ENCODE measurements at regions not wholly inside any gene's neighbourhood (a gene's known extent, or its start where the extent isn't known, plus 50 kb on each side); places are given as distances from the start of the nearest gene placed in this dataset.

DNA sequence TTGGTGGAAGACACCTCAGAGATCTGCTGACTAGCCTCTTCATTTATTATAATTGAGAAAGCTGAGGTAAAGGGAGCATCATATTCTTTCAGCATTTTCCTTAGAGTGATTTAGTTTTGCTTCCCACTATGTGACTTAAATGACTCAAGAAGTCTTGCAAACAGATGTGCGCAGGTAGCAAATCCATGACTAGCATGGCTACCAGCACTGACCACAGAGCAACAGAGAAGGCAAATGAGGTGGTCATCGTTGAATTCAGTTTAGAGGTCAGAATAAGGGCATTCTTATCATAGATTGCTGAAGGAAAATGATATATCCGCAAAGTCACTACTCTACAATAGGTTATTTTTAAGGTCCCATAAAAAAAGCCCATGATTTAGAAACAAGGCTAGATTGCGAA, 162.2 kb downstream of the PIK3R1 start:
- TF ChIP-seq, protein P1, sequence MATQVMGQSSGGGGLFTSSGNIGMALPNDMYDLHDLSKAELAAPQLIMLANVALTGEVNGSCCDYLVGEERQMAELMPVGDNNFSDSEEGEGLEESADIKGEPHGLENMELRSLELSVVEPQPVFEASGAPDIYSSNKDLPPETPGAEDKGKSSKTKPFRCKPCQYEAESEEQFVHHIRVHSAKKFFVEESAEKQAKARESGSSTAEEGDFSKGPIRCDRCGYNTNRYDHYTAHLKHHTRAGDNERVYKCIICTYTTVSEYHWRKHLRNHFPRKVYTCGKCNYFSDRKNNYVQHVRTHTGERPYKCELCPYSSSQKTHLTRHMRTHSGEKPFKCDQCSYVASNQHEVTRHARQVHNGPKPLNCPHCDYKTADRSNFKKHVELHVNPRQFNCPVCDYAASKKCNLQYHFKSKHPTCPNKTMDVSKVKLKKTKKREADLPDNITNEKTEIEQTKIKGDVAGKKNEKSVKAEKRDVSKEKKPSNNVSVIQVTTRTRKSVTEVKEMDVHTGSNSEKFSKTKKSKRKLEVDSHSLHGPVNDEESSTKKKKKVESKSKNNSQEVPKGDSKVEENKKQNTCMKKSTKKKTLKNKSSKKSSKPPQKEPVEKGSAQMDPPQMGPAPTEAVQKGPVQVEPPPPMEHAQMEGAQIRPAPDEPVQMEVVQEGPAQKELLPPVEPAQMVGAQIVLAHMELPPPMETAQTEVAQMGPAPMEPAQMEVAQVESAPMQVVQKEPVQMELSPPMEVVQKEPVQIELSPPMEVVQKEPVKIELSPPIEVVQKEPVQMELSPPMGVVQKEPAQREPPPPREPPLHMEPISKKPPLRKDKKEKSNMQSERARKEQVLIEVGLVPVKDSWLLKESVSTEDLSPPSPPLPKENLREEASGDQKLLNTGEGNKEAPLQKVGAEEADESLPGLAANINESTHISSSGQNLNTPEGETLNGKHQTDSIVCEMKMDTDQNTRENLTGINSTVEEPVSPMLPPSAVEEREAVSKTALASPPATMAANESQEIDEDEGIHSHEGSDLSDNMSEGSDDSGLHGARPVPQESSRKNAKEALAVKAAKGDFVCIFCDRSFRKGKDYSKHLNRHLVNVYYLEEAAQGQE (IDR thresholded peaks at IDR 0.05; ENCODE audit: insufficient read depth in 1 of 2, low read depth in 2 of 2, low read length in 2 of 2), result no peak
- no peak for TF ChIP-seq POLR2AphosphoS5 (IDR thresholded peaks at IDR 0.05; ENCODE audit: low read depth, low read length)
- TF ChIP-seq SIN3A (IDR thresholded peaks at IDR 0.05; ENCODE audit: borderline replicate concordance, insufficient read depth, low read length), result no peak
- no peak for TF ChIP-seq FOXP2 (optimal IDR thresholded peaks at IDR 0.05; ENCODE audit: borderline replicate concordance, extremely low read depth, extremely low read length, insufficient read depth)
- no peak for TF ChIP-seq TAF1 (IDR thresholded peaks at IDR 0.05; ENCODE audit: borderline replicate concordance, insufficient read depth, low read length)

DNA sequence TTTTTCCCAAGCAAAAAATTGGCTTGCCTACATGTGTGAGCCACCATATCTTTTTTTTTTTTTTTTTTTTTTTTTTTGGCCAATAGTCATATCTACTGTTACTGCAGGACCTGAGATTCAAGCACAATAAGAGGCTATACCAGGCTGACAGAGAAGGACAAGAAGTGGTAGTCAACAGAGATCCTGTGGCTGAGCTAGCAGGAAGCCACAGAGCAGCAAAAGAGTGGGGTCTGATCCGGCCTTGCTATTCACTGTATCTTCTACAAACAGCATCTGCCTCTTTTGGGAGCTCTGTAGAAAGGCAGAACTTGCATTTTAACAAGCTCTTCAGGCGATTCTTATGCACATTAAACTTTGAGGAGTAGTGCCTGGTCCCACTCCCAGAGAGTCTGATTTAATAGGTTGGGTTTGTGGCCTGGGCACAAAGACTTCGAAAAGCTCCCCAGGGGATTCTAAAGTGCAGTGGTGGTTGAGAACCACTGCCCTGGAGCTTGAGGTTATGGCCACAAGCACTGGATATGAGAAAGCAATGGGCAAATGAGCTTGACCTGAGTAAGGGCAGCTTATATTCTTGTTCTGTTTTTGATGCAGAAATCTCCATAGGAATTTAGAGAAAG, 162.8 kb downstream of the PIK3R1 start:
- no peak for TF ChIP-seq SIN3A (IDR thresholded peaks at IDR 0.05; ENCODE audit: borderline replicate concordance, insufficient read depth, low read length)
- TF ChIP-seq FOXP2 (optimal IDR thresholded peaks at IDR 0.05; ENCODE audit: borderline replicate concordance, extremely low read depth, extremely low read length, insufficient read depth), result no peak
- TF ChIP-seq, protein P1 (IDR thresholded peaks at IDR 0.05; ENCODE audit: insufficient read depth in 1 of 2, low read depth in 2 of 2, low read length in 2 of 2), result no peak
- TF ChIP-seq POLR2AphosphoS5 (IDR thresholded peaks at IDR 0.05; ENCODE audit: low read depth, low read length), result no peak
- TF ChIP-seq TAF1 (IDR thresholded peaks at IDR 0.05; ENCODE audit: borderline replicate concordance, insufficient read depth, low read length), result no peak

DNA sequence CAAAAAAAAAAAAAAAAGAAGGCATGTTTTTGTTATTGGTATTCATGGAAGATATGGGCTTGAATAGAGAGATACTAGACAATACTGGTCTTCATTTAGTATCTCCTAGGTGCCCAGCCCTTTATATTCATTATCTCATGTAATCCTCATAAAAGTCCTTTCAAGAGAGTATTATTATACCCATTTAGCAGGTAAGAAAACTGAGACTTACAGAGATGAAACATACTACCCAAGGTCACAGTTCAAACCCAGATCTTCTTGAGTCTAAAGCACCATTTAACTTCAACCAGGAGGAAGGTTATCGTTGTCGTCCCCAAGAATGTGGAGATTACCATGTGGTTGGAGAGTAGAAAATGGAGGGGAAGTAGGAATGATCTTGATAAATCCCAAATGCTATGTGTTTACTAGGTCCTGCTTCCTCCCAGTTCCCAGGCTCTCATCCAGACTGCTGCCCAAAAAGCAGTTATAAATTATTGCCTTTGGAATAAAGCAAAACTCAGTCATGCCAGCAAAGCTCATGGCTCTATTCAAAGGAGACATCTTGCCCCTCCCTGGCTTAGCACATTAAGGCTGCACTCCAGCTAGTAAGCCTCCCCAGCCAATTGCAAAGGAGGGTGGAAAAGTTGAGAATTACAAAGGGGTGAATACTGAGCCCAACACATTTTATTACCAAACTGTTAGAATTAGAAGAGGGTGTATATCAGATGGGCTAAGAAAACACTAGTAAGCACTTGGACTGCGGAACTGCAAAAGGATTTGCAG, 163.9 kb downstream of the PIK3R1 start:
- no peak for TF ChIP-seq SIN3A (IDR thresholded peaks at IDR 0.05; ENCODE audit: borderline replicate concordance, insufficient read depth, low read length)
- TF ChIP-seq POLR2AphosphoS5 (IDR thresholded peaks at IDR 0.05; ENCODE audit: low read depth, low read length), result no peak
- TF ChIP-seq, protein P1 (IDR thresholded peaks at IDR 0.05; ENCODE audit: insufficient read depth in 1 of 2, low read depth in 2 of 2, low read length in 2 of 2), result no peak
- no peak for TF ChIP-seq FOXP2 (optimal IDR thresholded peaks at IDR 0.05; ENCODE audit: borderline replicate concordance, extremely low read depth, extremely low read length, insufficient read depth)

DNA sequence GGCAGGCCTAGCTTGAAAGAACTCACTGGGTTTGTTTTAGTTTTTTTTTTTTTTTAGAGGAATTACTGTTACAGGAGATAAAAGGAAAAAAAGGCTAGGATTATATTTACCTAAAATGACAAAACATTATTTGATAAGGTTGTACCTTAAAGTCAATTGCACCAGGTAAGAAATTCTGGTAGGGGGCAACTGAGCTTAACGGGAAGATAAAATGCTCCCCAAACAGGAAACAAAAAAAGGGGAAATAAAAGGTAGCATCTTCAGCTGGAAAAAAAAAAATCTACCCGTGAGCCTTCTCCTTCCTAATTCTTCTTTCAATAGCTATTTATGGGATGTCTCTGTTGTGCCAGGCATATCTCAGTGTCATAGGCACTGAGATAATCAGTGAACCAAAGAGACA, 164.5 kb downstream of the PIK3R1 start:
- TF ChIP-seq POLR2AphosphoS5 (IDR thresholded peaks at IDR 0.05; ENCODE audit: low read depth, low read length), result no peak
- TF ChIP-seq FOXP2 (optimal IDR thresholded peaks at IDR 0.05; ENCODE audit: borderline replicate concordance, extremely low read depth, extremely low read length, insufficient read depth), result no peak

DNA sequence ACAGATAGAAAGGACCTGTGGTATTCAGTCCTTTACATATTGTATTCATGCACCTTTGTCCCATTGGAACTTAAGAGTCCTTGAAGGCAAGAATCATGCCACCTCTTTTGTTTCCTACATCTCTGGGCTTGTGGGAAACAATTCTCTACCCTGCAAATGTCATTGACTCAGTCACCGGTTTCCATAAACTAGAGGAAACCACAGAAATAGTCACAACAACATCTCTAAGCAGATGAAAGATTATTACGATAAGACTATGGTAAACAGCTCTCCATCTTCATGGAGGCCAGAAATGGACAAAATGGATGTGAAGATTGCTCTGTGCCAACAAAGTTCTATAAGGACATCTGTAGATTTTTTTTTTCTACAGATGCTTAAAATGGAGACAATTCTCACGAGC, 165.5 kb downstream of the PIK3R1 start:
- TF ChIP-seq FOXP2 (optimal IDR thresholded peaks at IDR 0.05; ENCODE audit: borderline replicate concordance, extremely low read depth, extremely low read length, insufficient read depth) (no peak), TAF1 (IDR thresholded peaks at IDR 0.05; ENCODE audit: borderline replicate concordance, insufficient read depth, low read length) (no peak), POLR2AphosphoS5 (IDR thresholded peaks at IDR 0.05; ENCODE audit: low read depth, low read length) (no peak), SIN3A (IDR thresholded peaks at IDR 0.05; ENCODE audit: borderline replicate concordance, insufficient read depth, low read length) (no peak)
- TF ChIP-seq, protein P1 (IDR thresholded peaks at IDR 0.05; ENCODE audit: insufficient read depth in 1 of 2, low read depth in 2 of 2, low read length in 2 of 2), result no peak

Data from PFSK-1 (cell line).